ENCODE measurements at regions not wholly inside any gene's neighbourhood (a gene's known extent, or its start where the extent isn't known, plus 50 kb on each side); places are given as distances from the start of the nearest gene placed in this dataset.

GRCh38 chr13:44142540-44142867 lies 231.1 kb upstream of the SERP2 start:
- no peak for FAIRE-seq
- DNase-seq (ENCODE audit: low read depth, low spot score) = no peak
- CTCF ChIA-PET = interaction anchor here (1.1 kb wide), 1 partner anchor 234 kb away, joined by 3 read pairs; no protein-coding TSS in a partner anchor
- RAD21 ChIA-PET (ENCODE audit: unreplicated experiment) = no interaction called here
- ATAC-seq = no peak
- H3K27ac ChIP-seq (ENCODE audit: control insufficient read depth, insufficient read depth) = no peak overlapping the region
- POLR2A ChIA-PET = no interaction called here
- H2AFZ ChIP-seq (ENCODE audit: control insufficient read depth, low read depth, low read length) = peak overlapping the region; percentile 97
- H3K9ac ChIP-seq (ENCODE audit: control insufficient read depth, insufficient read depth, low read length) = peak overlapping the region; percentile 31; the same call in 1 of the 2 replicates
- peaks cover 5% of the 10 kb centered on the region for H3K4me1 ChIP-seq (ENCODE audit: control insufficient read depth, insufficient read depth, low read length)
- WGBS (ENCODE audit: insufficient coverage, insufficient replicate concordance, low lambda C conversion rate, missing lambda C conversion rate) = 26% methylated on average over 7 of the region's 7 CpGs
- no peaks in the 10 kb centered on the region for H3K36me3 ChIP-seq (ENCODE audit: control insufficient read depth in 2 of 2, insufficient read depth in 2 of 2, low read length in 1 of 2)
- peak overlapping the region; percentile 93 for H3K4me2 ChIP-seq (ENCODE audit: control insufficient read depth, insufficient read depth)
- intact Hi-C loops (cut with micrococcal nuclease; ENCODE audit: unreplicated experiment) (no loop called here), in situ Hi-C loops (cut with MboI) (no loop called here)
- peak overlapping the region; percentile 52 for H3K4me3 ChIP-seq
- H3K79me2 ChIP-seq (ENCODE audit: control insufficient read depth, insufficient read depth, low read length) = no peaks in the 10 kb centered on the region
- SMC1A ChIA-PET (ENCODE audit: uncharacterized antibody, unreplicated experiment) = no interaction called here
- BruUV-seq (replicated peaks) = no TSS peak
- no peaks in the 10 kb centered on the region; the same call in 2 of the 3 replicates for H3K9me3 ChIP-seq (replicated peaks; ENCODE audit: control insufficient read depth, insufficient read depth, low read length)
- H3K27me3 ChIP-seq (replicated peaks in 1 of 2; ENCODE audit: control insufficient read depth in 2 of 2, insufficient read depth in 2 of 2, low read length in 1 of 2) = peaks cover 0 to 6% of the 10 kb centered on the region in 2 experiments; a peak in 2 of 4 replicates
- TF ChIP-seq NR2C1 (IDR thresholded peaks at IDR 0.05) = no peak
- TF ChIP-seq POLR2A (IDR thresholded peaks at IDR 0.05; ENCODE audit: low read depth, low read length) = no peak
- no peak for TF ChIP-seq LARP7 (IDR thresholded peaks at IDR 0.05)
- TF ChIP-seq ZBTB40 (IDR thresholded peaks at IDR 0.05; ENCODE audit: borderline replicate concordance) = no peak
- TF ChIP-seq CREM (IDR thresholded peaks at IDR 0.05; ENCODE audit: low read depth) = no peak
- TF ChIP-seq WRNIP1 (IDR thresholded peaks at IDR 0.05; ENCODE audit: borderline replicate concordance, low read depth, low read length) = no peak
- TF ChIP-seq ZBTB4 (CRISPR knock-in tag; IDR thresholded peaks at IDR 0.05) = no peak
- TF ChIP-seq NFYB (IDR thresholded peaks at IDR 0.05; ENCODE audit: insufficient read depth, low read depth, low read length) = no peak
- H4K20me1 ChIP-seq (ENCODE audit: control insufficient read depth, insufficient read depth) = no peaks in the 10 kb centered on the region

Data from GM12878 (cell line).